ENCODE measurements at regions not wholly inside any gene's neighbourhood (a gene's known extent, or its start where the extent isn't known, plus 50 kb on each side); places are given as distances from the start of the nearest gene placed in this dataset.
"Not testable (repeated sequence)": the region's sequence is repeated elsewhere in the genome, so short reads cannot be mapped to it uniquely, and the experiment has no call there.

GRCh38 chr7:20521243-20521642, 94.2 kb upstream of the ABCB5 start:
- DNase-seq, result no peak

DNA sequence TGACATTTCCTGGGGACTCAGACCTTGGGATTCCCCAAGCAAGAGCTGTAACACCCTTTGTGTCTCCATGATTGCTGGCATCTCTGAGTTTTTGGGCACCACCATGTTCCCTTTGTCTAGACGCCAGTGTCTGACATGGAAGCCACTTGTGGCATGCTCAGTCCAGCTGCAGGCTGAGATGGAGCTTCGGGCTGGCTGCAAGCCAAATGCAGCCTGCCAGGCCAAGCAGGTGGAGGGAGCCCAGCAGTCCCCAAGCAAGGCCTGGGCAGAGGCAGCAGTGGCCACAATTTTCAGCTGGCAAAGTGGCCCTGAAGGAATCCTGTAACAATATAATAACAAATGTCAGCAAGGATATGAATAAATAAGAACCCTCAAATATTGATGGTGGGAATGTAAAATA, 86.2 kb upstream of the ABCB5 start:
- no peak for DNase-seq

DNA sequence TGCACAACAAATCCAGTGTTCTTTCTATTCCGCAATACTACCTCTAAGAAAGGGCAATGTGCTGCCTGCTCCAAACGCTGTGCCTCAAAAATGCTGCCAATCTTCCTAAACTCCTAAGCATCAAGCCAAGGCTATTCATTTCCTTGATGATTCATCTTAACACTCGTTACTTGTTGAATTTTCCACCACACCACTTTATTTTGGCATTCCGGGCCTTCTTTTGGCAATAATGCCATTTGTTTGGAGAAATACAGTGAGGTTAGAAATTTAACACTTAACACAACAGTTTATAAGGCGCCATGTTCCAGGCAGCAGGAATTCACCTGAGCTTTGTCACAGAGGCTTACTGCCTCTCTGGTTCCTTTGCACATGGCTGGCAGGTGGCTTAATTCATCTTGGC, 82.6 kb upstream of the ABCB5 start:
- DNase-seq, result no peak

GRCh38 chr7:20534543-20534942, 80.9 kb upstream of the ABCB5 start:
- no peak for DNase-seq

GRCh38 chr7:20535541-20535940, 79.9 kb upstream of the ABCB5 start:
- DNase-seq, result no peak

- DNase-seq, result peak; percentile 3
Observed at GRCh38 chr7:20539201-20539600, 76.3 kb upstream of the ABCB5 start.

- no peak for DNase-seq
Observed at GRCh38 chr7:20541608-20542349, 73.7 kb upstream of the ABCB5 start.

GRCh38 chr7:20542594-20542993, 72.9 kb upstream of the ABCB5 start:
- no peak for DNase-seq

GRCh38 chr7:20543500-20543899, 72.0 kb upstream of the ABCB5 start:
- no peak for DNase-seq

- DNase-seq, result no peak
Observed at GRCh38 chr7:20545016-20545415, 70.5 kb upstream of the ABCB5 start.

DNA sequence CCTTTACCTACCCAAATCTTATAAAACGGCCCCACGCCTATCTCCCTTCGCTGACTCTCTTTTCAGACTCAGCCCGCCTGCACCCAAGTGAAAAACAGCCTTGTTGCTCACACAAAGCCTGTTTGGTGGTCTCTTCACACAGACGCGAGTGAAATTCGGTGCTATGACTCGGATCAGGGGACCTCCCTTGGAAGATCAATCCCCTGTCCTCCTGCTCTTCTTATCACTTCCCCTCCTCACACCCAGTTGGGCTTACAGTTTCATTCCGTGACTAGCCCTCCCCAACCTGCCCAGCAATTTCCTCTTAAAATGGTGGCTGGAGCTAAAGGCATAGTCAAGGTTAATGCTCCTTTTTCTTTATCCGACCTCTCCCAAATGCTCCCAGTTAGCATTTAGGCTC, 68.5 kb upstream of the ABCB5 start:
- DNase-seq, result not testable (repeated sequence)

GRCh38 chr7:20554072-20554471, 61.4 kb upstream of the ABCB5 start:
- no peak for DNase-seq

GRCh38 chr7:20556091-20556490, 59.4 kb upstream of the ABCB5 start:
- DNase-seq, result no peak

GRCh38 chr7:20557116-20557515, 58.4 kb upstream of the ABCB5 start:
- no peak for DNase-seq

DNA sequence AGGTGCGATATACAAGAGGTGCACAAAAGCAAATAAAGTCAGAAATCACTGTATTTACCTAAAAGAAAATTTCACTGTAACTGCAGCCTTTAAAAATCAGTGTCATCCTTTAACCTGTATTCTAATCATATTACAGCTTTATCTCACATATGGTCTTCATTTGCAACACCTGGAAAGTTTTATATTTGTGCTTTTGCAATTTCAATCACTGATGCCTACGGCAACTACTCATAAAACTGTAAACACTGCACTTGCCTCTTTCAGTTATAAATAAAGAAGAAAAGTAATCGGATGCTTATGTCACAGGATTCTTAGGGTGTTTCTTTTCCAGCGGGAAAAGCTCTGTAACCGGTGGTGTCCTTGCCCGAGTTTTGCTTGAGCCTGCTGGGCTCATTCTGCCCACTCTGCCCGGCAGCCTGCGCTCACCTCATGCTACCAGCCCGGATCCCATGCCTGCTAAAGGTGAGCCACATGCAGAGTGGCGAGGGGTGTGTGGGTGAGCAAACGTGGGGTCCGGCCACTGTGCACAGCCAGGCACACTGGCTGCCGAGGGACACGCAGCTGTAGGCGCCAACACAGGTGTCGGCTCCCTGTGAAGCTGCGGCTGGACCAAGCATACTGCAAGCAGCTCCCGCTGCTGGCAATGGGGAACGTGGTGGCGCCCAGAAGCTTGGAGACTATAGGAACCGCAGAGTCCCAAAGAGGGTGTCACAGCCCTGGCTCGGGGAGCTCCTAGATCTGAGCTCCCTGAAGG, 56.3 kb upstream of the ABCB5 start:
- no peak for DNase-seq

- no peak for DNase-seq
Observed at GRCh38 chr7:20559883-20560282, 55.6 kb upstream of the ABCB5 start.

DNA sequence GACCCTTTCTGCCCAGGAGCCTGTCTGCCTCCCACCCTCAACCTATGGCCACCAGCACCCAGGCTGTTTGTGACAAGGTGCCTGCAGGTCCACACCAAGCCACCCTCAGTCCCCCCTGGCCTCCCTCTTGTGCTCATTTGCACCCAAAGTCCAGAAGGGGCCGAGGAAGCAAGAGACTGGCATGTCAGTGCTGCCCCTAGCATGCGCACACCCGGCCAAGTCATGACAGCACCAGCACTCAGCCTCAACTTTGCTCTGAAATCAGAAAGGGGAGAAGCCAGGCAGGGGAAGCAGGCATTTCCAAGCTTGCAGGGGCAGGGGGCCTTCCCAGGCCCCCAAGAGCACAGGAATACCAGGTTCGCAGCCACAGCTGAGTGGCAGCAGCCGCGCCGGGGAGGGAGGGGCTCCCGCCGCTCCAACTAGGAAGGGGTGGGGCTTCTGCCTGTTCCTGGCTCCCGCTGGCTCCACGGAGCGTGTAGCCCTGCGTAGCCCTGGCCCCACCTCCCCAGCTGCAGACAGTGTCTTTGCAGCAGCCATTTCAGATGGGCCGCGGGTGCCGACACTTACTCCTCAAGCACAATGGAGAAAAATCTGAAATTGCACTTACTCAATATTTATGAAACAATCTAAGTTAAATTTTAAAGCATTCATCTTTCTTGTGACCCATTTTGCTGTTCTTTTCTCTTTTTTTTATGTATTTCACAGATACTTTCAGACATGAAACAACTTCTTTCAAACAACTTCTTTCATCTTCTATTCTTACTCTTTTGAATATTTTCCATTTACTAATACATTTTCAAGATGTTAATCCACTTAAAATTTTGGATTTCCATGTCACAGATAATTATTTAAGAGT, 54.9 kb upstream of the ABCB5 start:
- DNase-seq, result no peak

- DNase-seq, result no peak
Observed at GRCh38 chr7:20561466-20561865, 54.0 kb upstream of the ABCB5 start.

DNA sequence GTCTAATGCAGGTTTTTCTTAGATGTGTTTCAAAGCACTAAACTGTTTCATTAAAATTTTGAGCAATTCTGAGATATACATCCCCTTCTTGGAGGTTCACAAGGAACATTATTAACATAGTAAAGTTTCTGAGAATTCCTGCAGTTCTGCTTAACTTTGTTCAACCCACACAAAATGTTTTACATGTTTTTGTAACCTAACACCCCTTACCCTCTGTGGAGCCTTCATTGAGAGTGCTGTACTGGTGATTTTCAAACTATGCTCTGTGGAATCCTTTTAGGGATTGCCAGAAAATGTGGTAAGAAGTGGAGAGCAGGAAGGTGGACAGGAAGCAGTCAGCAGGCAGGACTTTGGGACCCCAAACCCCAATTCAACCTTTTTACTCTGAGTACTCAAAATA, 53.6 kb upstream of the ABCB5 start:
- no peak for DNase-seq

GRCh38 chr7:20562461-20562860, 53.0 kb upstream of the ABCB5 start:
- DNase-seq, result no peak

Data from fibroblast of skin of back (primary cell).